Stimulated activated naive CD8-positive, alpha-beta T cell treated with anti-CD3 and anti-CD28 coated beads, Interleukin-15, amount 100 ng/mL, for 72 hours (primary cell): ENCODE measurements at regions not wholly inside any gene's neighbourhood (a gene's known extent, or its start where the extent isn't known, plus 50 kb on each side); places are given as distances from the start of the nearest gene placed in this dataset.
"Not testable (repeated sequence)": the region's sequence is repeated elsewhere in the genome, so short reads cannot be mapped to it uniquely, and the experiment has no call there.

Experiments used
- ATAC-seq: fragments of 150-1000 bp; cut with Tn5 transposase; 2 replicates; pipeline ENCODE4 v1.10.0; 2021; ENCODE audit warnings: mild to moderate bottlenecking, moderate library complexity
- DNase-seq, 2 donors: peaks; one replicate each; pipeline ENCODE4 v3.0.0; 2021 to 2022
- H3K27ac Mint-ChIP-seq, 2 donors: one replicate each; pipeline ENCODE4 v1.8.0; 2022; ENCODE audit warnings: mild to moderate bottlenecking in 2 of 2, mixed read lengths in 2 of 2, moderate library complexity in 2 of 2
- H3K27me3 Mint-ChIP-seq: one replicate; pipeline ENCODE4 v1.8.0; 2022; ENCODE audit warnings: mixed read lengths
- H3K4me1 Mint-ChIP-seq: one replicate; pipeline ENCODE4 v1.8.0; 2022; ENCODE audit warnings: mild to moderate bottlenecking, mixed read lengths
- H3K4me3 Mint-ChIP-seq, 2 donors: one replicate each; pipeline ENCODE4 v1.8.0; 2022; ENCODE audit warnings: mild to moderate bottlenecking in 2 of 2, mixed read lengths in 2 of 2, moderate library complexity in 1 of 2
- H3K9me3 Mint-ChIP-seq, 2 donors: one replicate each; pipeline ENCODE4 v1.8.0; 2022; ENCODE audit warnings: mixed read lengths in 2 of 2

DNA sequence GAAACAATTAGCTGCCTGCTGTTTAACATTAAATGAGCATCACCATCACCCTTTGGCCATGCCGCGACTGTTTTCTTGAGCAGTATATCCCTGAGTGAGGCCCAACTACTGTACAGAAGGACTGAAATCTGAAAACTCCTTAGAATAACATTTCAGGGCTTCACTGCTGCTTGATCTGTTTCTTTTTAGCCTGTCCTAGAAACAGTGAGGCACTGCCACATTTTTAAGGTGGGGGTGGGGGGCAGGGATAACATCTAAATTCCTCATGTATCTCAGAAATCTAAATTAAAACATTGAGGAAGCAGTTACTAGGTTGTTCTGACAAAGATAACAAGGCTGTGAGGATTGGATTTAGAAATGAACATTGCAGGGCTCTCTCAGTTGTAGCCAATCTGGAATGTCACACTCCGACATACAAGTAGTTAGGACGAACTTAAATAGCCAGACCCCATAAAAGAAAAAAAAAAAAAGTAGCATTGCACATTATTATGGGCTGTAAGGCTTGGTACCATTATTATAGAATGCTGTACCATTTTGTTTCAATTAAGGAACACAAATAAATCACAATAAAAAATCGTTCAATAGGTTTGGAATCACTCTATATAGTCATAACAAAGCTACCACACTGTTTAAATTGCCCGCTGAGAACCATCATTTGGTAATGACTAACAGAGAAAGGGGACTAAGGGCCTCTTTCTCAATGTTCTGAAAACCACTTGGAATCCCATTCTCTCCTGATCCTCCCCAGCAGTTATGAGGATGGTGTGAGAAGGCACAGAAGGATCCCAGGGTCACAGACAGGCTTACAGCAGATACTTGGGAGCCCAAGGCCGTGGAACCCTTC lies 256.1 kb downstream of the INHBA start:
- no peak for DNase-seq
- no peak for ATAC-seq
- Mint-ChIP-seq H3K27ac (no peak overlapping the region), H3K9me3 (peaks cover 0 to 6% of the 10 kb centered on the region in 2 donors), H3K4me3 (no peak overlapping the region), H3K4me1 (no peaks in the 10 kb centered on the region), H3K27me3 (no peaks in the 10 kb centered on the region)

DNA sequence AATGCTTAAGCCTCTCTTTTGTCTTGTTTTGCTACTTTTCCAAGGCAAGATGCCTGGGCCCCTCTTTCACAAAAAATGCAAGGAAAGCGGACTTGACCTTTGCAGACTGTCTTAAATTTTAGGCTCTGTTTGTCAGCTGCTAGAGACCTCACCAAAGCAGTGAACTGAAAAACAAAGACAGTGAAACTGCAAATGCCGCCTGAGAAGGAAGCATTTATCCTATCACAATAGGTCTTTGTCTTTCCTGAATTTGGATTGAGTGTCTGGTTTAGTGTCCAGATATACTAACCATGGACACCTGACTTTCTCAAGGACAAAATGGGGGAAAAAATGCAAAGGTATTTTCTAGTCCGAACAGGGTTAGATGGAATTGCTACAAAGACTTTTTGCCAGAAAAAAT lies 256.9 kb downstream of the INHBA start:
- Mint-ChIP-seq H3K4me3 (no peak overlapping the region), H3K27ac (no peak overlapping the region), H3K27me3 (no peaks in the 10 kb centered on the region), H3K9me3 (peaks cover 0 to 6% of the 10 kb centered on the region in 2 donors), H3K4me1 (no peaks in the 10 kb centered on the region)
- no peak for ATAC-seq
- DNase-seq, result no peak

GRCh38 chr7:41445432-41445831 lies 257.5 kb downstream of the INHBA start:
- Mint-ChIP-seq H3K9me3 (peaks cover 0 to 6% of the 10 kb centered on the region in 2 donors), H3K4me3 (no peak overlapping the region), H3K27me3 (no peaks in the 10 kb centered on the region), H3K4me1 (no peaks in the 10 kb centered on the region), H3K27ac (no peak overlapping the region)
- DNase-seq, result no peak
- ATAC-seq, result no peak

DNA sequence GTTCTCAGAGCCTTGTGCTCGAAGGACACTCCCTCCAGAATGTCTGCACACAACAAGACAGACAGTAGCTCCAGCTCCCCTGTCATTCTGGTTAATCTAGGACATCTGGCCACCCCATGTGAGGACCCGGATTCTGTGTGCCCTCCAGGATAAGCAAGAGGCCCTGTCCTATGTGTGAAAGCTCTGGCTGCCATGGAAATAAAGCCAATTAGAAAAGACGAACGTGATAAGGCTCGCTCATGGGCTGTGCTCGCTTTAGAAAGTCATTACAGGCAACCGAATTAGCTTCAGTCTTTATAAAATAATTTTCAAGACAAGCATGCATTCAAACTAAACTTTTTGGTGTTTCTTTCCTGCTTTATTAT lies 263.4 kb downstream of the INHBA start:
- no peak for ATAC-seq
- peaks cover 6 to 14% of the 10 kb centered on the region in 2 donors for H3K9me3 Mint-ChIP-seq
- no peak overlapping the region for H3K4me3 Mint-ChIP-seq
- no peaks in the 10 kb centered on the region for H3K4me1 Mint-ChIP-seq
- H3K27me3 Mint-ChIP-seq, result no peaks in the 10 kb centered on the region
- H3K27ac Mint-ChIP-seq, result no peak overlapping the region
- no peak for DNase-seq

GRCh38 chr7:41438705-41439514 lies 264.0 kb downstream of the INHBA start:
- no peak for DNase-seq
- ATAC-seq, result no peak
- Mint-ChIP-seq H3K4me1 (no peaks in the 10 kb centered on the region), H3K27ac (no peak overlapping the region), H3K27me3 (no peaks in the 10 kb centered on the region), H3K4me3 (no peak overlapping the region), H3K9me3 (peaks cover 6 to 19% of the 10 kb centered on the region in 2 donors)

GRCh38 chr7:41437257-41438196 lies 265.4 kb downstream of the INHBA start:
- DNase-seq (no peak), ATAC-seq (no peak)
- H3K27me3 Mint-ChIP-seq, result no peaks in the 10 kb centered on the region
- H3K4me1 Mint-ChIP-seq, result no peaks in the 10 kb centered on the region
- no peak overlapping the region for H3K4me3 Mint-ChIP-seq
- no peak overlapping the region for H3K27ac Mint-ChIP-seq
- peaks cover 6 to 13% of the 10 kb centered on the region in 2 donors for H3K9me3 Mint-ChIP-seq

- no peaks in the 10 kb centered on the region for H3K27me3 Mint-ChIP-seq
- H3K27ac Mint-ChIP-seq, result no peak overlapping the region
- H3K4me1 Mint-ChIP-seq, result no peaks in the 10 kb centered on the region
- ATAC-seq (no peak), DNase-seq (no peak)
- H3K9me3 Mint-ChIP-seq, result peaks cover 14 to 21% of the 10 kb centered on the region in 2 donors
- H3K4me3 Mint-ChIP-seq, result no peak overlapping the region
These were observed 266.8 kb downstream of the INHBA start for GRCh38 chr7:41436139-41436538.

DNA sequence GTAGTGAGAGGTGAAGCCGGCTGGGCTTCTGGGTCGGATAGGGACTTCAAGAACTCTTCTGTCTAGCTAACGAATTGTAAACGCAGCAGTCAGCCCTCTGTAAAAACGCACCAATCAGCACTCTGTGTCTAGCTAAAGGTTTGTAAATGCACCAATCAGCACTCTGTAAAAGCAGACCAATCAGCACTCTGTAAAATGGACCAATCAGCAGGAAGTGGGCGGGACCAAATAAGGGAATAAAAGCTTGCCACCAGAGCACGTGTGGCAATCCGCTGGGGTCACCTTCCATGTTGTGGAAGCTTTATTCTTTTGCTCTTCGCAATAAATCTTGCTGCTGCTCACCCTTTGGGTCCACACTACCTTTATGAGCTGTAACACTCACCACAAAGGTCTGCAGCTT lies 267.9 kb downstream of the INHBA start:
- H3K27me3 Mint-ChIP-seq, H3K4me3 Mint-ChIP-seq, DNase-seq, H3K27ac Mint-ChIP-seq, ATAC-seq, H3K4me1 Mint-ChIP-seq: not testable (repeated sequence)
- peaks cover 18 to 32% of the 10 kb centered on the region in 2 donors for H3K9me3 Mint-ChIP-seq

- Mint-ChIP-seq H3K27ac (no peak overlapping the region), H3K4me1 (no peaks in the 10 kb centered on the region), H3K9me3 (peaks cover 20 to 35% of the 10 kb centered on the region in 2 donors), H3K4me3 (no peak overlapping the region), H3K27me3 (no peaks in the 10 kb centered on the region)
- DNase-seq (no peak), ATAC-seq (no peak)
These were observed 271.2 kb downstream of the INHBA start for GRCh38 chr7:41431671-41432070.

- ATAC-seq (no peak), DNase-seq (no peak)
- no peaks in the 10 kb centered on the region for H3K27me3 Mint-ChIP-seq
- H3K4me1 Mint-ChIP-seq, result no peaks in the 10 kb centered on the region
- H3K4me3 Mint-ChIP-seq, result no peak overlapping the region
- peaks cover 14 to 23% of the 10 kb centered on the region in 2 donors for H3K9me3 Mint-ChIP-seq
- H3K27ac Mint-ChIP-seq, result no peak overlapping the region
These were observed 274.5 kb downstream of the INHBA start for GRCh38 chr7:41428381-41428780.

GRCh38 chr7:41425926-41426325 lies 277.0 kb downstream of the INHBA start:
- H3K9me3 Mint-ChIP-seq, result peaks cover 5 to 20% of the 10 kb centered on the region in 2 donors
- ATAC-seq, result no peak
- H3K4me3 Mint-ChIP-seq, result no peak overlapping the region
- H3K27me3 Mint-ChIP-seq, result no peaks in the 10 kb centered on the region
- H3K4me1 Mint-ChIP-seq, result no peaks in the 10 kb centered on the region
- DNase-seq, result no peak
- H3K27ac Mint-ChIP-seq, result no peak overlapping the region

GRCh38 chr7:41421056-41421455 lies 281.8 kb downstream of the INHBA start:
- no peak overlapping the region for H3K4me3 Mint-ChIP-seq
- H3K27me3 Mint-ChIP-seq, result no peaks in the 10 kb centered on the region
- ATAC-seq, result no peak
- peaks cover 0 to 8% of the 10 kb centered on the region in 2 donors for H3K9me3 Mint-ChIP-seq
- H3K4me1 Mint-ChIP-seq, result no peaks in the 10 kb centered on the region
- no peak for DNase-seq
- H3K27ac Mint-ChIP-seq, result no peak overlapping the region

GRCh38 chr7:41420421-41420820 lies 282.5 kb downstream of the INHBA start:
- H3K4me1 Mint-ChIP-seq, result no peaks in the 10 kb centered on the region
- no peak for ATAC-seq
- no peak overlapping the region for H3K4me3 Mint-ChIP-seq
- peaks cover 0 to 8% of the 10 kb centered on the region in 2 donors for H3K9me3 Mint-ChIP-seq
- no peak overlapping the region for H3K27ac Mint-ChIP-seq
- no peaks in the 10 kb centered on the region for H3K27me3 Mint-ChIP-seq
- DNase-seq, result no peak

DNA sequence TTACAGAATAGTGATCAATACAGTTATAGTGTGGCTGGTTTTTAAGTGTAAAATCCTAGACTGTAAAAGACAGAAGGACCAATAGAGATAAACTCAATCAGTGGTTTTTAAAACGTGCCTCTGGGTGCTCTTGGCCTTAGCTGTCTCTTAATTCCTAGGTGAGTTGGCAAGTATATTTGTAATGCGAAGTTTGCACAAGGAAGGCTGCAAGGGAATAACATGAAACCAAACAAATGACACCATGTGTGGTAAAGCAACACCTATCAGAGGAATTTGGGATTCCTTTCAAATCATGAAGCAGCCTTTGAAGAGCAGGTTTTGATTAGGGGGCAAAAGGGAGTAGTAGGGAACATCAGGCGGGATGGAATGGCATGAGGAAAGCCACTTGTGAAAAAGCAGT lies 284.6 kb downstream of the INHBA start:
- no peak overlapping the region for H3K4me3 Mint-ChIP-seq
- DNase-seq (no peak), ATAC-seq (no peak)
- peaks cover 0 to 8% of the 10 kb centered on the region in 2 donors for H3K9me3 Mint-ChIP-seq
- no peak overlapping the region for H3K27ac Mint-ChIP-seq
- no peaks in the 10 kb centered on the region for H3K4me1 Mint-ChIP-seq
- no peaks in the 10 kb centered on the region for H3K27me3 Mint-ChIP-seq

DNA sequence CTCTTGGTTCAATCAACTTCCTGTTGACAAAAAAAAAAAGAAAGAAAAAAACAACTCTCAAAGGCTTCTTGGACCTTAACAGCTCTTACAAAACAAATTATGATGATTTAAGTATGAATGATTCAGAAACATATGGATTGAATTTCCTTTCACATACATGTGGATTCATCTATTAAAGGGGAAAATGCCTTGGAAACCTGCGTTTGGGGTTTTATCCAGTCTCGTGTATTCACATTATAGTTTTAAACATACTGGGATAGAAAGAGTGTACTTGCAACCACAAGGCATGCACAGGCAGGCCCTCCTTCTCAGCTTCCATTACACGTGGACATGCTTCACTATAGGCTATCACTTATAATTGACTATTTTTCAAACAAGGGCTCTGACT lies 286.7 kb downstream of the INHBA start:
- peaks cover 3 to 6% of the 10 kb centered on the region in 2 donors for H3K9me3 Mint-ChIP-seq
- DNase-seq (no peak), ATAC-seq (no peak)
- H3K4me3 Mint-ChIP-seq, result no peak overlapping the region
- H3K4me1 Mint-ChIP-seq, result no peaks in the 10 kb centered on the region
- H3K27ac Mint-ChIP-seq, result no peak overlapping the region
- no peaks in the 10 kb centered on the region for H3K27me3 Mint-ChIP-seq
